Heart right ventricle (tissue), 16 donors: ENCODE measurements at regions not wholly inside any gene's neighbourhood (a gene's known extent, or its start where the extent isn't known, plus 50 kb on each side); places are given as distances from the start of the nearest gene placed in this dataset.

Experiments used
- ATAC-seq, 8 donors: fragments of 200-7000 bp; cut with Tn5 transposase; one replicate each; pipeline ENCODE4 v1.9.1; 2020; ENCODE audit warnings: mild to moderate bottlenecking in 8 of 8, moderate library complexity in 8 of 8, moderate number of reproducible peaks in 1 of 8
- DNase-seq, 2 donors: peaks; one replicate each; pipeline ENCODE4 v3.0.0-alpha.2; 2020
- H3K27ac ChIP-seq, 10 donors: fragments of 200-600 bp; sonication (generic) in 2 of 10; one replicate each; pipeline versions ENCODE4 v1.5.0 to v1.8.0; 2020 to 2022; ENCODE audit warnings: mild to moderate bottlenecking in 3 of 10
- H3K27me3 ChIP-seq, 7 donors: fragments of 200-600 bp; one replicate each; pipeline ENCODE4 v1.8.0; 2021 to 2022; ENCODE audit warnings: mild to moderate bottlenecking in 2 of 7
- H3K36me3 ChIP-seq, 9 donors: fragments of 200-600 bp; sonication (generic) in 1 of 9; one replicate each; pipeline versions ENCODE4 v1.5.0 to v1.8.0; 2020 to 2022; ENCODE audit warnings: mild to moderate bottlenecking in 2 of 9
- H3K4me1 ChIP-seq, 9 donors: fragments of 200-600 bp; sonication (generic) in 1 of 9; one replicate each; pipeline versions ENCODE4 v1.5.0 to v1.8.0; 2020 to 2022; ENCODE audit warnings: mild to moderate bottlenecking in 4 of 9
- H3K4me3 ChIP-seq, 10 donors: fragments of 200-600 bp; sonication (generic) in 2 of 10; one replicate each; pipeline versions ENCODE4 v1.5.0 to v1.8.0; 2020 to 2022; ENCODE audit warnings: mild to moderate bottlenecking in 7 of 10, moderate library complexity in 2 of 10
- H3K9me3 ChIP-seq, 11 donors: fragments of 200-600 bp in 10 of 11; sonication (generic) in 2 of 11; one replicate each; pipeline versions ENCODE4 v1.5.0 to v1.8.0; 2013 to 2022; ENCODE audit warnings: mild to moderate bottlenecking in 2 of 11, control low read depth in 1 of 11, moderate library complexity in 1 of 11
- CTCF ChIP-seq, 9 donors: fragments of 200-600 bp; sonication (generic) in 2 of 9; IDR thresholded peaks; one replicate each; pipeline versions ENCODE4 v1.5.0 to v1.8.0; 2021 to 2022; ENCODE audit warnings: antibody characterized with exemption in 9 of 9, mild to moderate bottlenecking in 5 of 9, moderate library complexity in 1 of 9
- WGBS, 2 donors: extraction: QIAGEN DNeasy Blood & Tissue Kit; methylation state at CpG; one replicate each; pipeline ENCODE4 v1.1.7; 2013; ENCODE audit warnings: inconsistent platforms in 1 of 2; 5-methylcytosine and 5-hydroxymethylcytosine counted together
- intact Hi-C, 10 donors: fragments of 100-400 bp; cut with DNase I; formaldehyde crosslinking; loops; one replicate each; pipeline versions ENCODE4 v1.11.1 to v1.14.2; 2022
- donor health status: Arrhythmogenic right ventricular cardiomyopathy.
- donor health status: ischemic (EF 13 %, LVEDD 7.1; RV severe dilation, severe dysfunction).
- donor health status: healthy with polysubstance abuse.
- donor health status: DM: no; HTN: yes; CAD: no.
- donor health status: DM: no; HTN: no; CAD: no.
- donor health status: ischemic (EF 25% LVEDD 6.9; RV normal size, moderate dysfunction).
- donor health status: ischemic (EF 25% LVEDD 5.7; RV mildly dilated, moderate dysfunction).
- donor health status: healthy.
- donor health status: DM: yes; HTN: yes; CAD: no.
- donor health status: Ischemic cardiomyopathy.
- donor health status: ischemic (EF 35%, LVEDD 5.7; RV mildly dilated, moderate dysfunction).
- donor health status: nonischemic (EF 11% LVEDD 7.7; RV severe dilation, severe dysfunction).
- donor health status: DM: yes; HTN: yes; CAD: no.
- donor health status: PGD.
- donor health status: ischemic (EF 29% LVEDD 5.4; RV normal size, mild dysfunction).
- donor health status: nonischemic (EF 23%, LVEDD 6.1; RV moderate dilation, normal function).

GRCh38 chr6:2433711-2434110 is 188.3 kb upstream of the GMDS start:
- no peak for TF ChIP-seq CTCF (IDR thresholded peaks at IDR 0.05)
- H3K27ac ChIP-seq, result no peak overlapping the region
- WGBS, 2 donors, result 94 to 97% methylated on average over 9 of the region's 9 CpGs
- H3K36me3 ChIP-seq, result peaks cover 0 to 5% (median 0%) of the 10 kb centered on the region in 9 donors
- intact Hi-C loops, result no loop called here
- H3K27me3 ChIP-seq, result no peaks in the 10 kb centered on the region
- no peak for ATAC-seq
- no peaks in the 10 kb centered on the region for H3K4me1 ChIP-seq
- H3K4me3 ChIP-seq, result no peak overlapping the region
- DNase-seq, result no peak
- no peaks in the 10 kb centered on the region for H3K9me3 ChIP-seq

- no peaks in the 10 kb centered on the region for H3K4me1 ChIP-seq
- H3K36me3 ChIP-seq, result peaks cover 0 to 5% (median 0%) of the 10 kb centered on the region in 9 donors
- ATAC-seq (no peak), DNase-seq (no peak)
- no peaks in the 10 kb centered on the region for H3K9me3 ChIP-seq
- H3K27ac ChIP-seq, result no peak overlapping the region
- intact Hi-C loops, result no loop called here
- no peaks in the 10 kb centered on the region for H3K27me3 ChIP-seq
- TF ChIP-seq CTCF (IDR thresholded peaks at IDR 0.05), result no peak
- 94 to 95% methylated on average over 5 of the region's 5 CpGs for WGBS, 2 donors
- H3K4me3 ChIP-seq, result no peak overlapping the region
Measured at GRCh38 chr6:2433266-2433665, 187.9 kb upstream of the GMDS start.

GRCh38 chr6:2432292-2432691 is 186.9 kb upstream of the GMDS start:
- H3K27me3 ChIP-seq, result no peaks in the 10 kb centered on the region
- DNase-seq, result no peak
- H3K36me3 ChIP-seq, result peaks cover 0 to 5% (median 0%) of the 10 kb centered on the region in 9 donors
- 88 to 90% methylated on average over 5 of the region's 5 CpGs for WGBS, 2 donors
- intact Hi-C loops, result no loop called here
- H3K4me3 ChIP-seq, result no peak overlapping the region
- ATAC-seq, result no peak
- no peaks in the 10 kb centered on the region for H3K4me1 ChIP-seq
- H3K27ac ChIP-seq, result no peak overlapping the region
- H3K9me3 ChIP-seq, result no peaks in the 10 kb centered on the region
- TF ChIP-seq CTCF (IDR thresholded peaks at IDR 0.05), result no peak

GRCh38 chr6:2430612-2431011 is 185.2 kb upstream of the GMDS start:
- Histone ChIP-seq H3K4me1 (no peaks in the 10 kb centered on the region), H3K9me3 (no peaks in the 10 kb centered on the region), H3K36me3 (peaks cover 0 to 5% (median 0%) of the 10 kb centered on the region in 9 donors), H3K4me3 (no peak overlapping the region), H3K27ac (no peak overlapping the region), H3K27me3 (no peaks in the 10 kb centered on the region)
- no peak for ATAC-seq
- no peak for DNase-seq
- TF ChIP-seq CTCF (IDR thresholded peaks at IDR 0.05), result no peak
- 79 to 93% methylated on average over 3 of the region's 3 CpGs for WGBS, 2 donors
- intact Hi-C loops, result no loop called here

- H3K4me1 ChIP-seq, result no peaks in the 10 kb centered on the region
- no peak for DNase-seq
- no peak for TF ChIP-seq CTCF (IDR thresholded peaks at IDR 0.05)
- ATAC-seq, result no peak
- intact Hi-C loops, result no loop called here
- 84 to 86% methylated on average over 6 of the region's 6 CpGs for WGBS, 2 donors
- no peak overlapping the region for H3K4me3 ChIP-seq
- H3K27ac ChIP-seq, result no peak overlapping the region
- H3K27me3 ChIP-seq, result no peaks in the 10 kb centered on the region
- no peaks in the 10 kb centered on the region for H3K36me3 ChIP-seq
- no peaks in the 10 kb centered on the region for H3K9me3 ChIP-seq
Measured at GRCh38 chr6:2429460-2429859, 184.1 kb upstream of the GMDS start.
